Osteoblast (primary cell): ENCODE measurements at regions not wholly inside any gene's neighbourhood (a gene's known extent, or its start where the extent isn't known, plus 50 kb on each side); places are given as distances from the start of the nearest gene placed in this dataset.

ENCODE experiments used
- DNase-seq: peaks from one replicate; pipeline ENCODE4 v3.0.0; 2011; ENCODE audit warnings: low spot score, mixed read lengths; ENCODE audit not compliant: insufficient read length; ENCODE audit errors: missing footprints
- H2AFZ ChIP-seq: 2 replicates; pipeline ENCODE4 v1.6.0; 2011; ENCODE audit warnings: mild to moderate bottlenecking, low read length
- H3K27ac ChIP-seq: 2 replicates; pipeline ENCODE4 v1.5.1; 2011; ENCODE audit warnings: mild to moderate bottlenecking, low read depth, low read length, moderate library complexity
- H3K27me3 ChIP-seq: 2 replicates; pipeline ENCODE4 v1.6.0; 2012; ENCODE audit warnings: mild to moderate bottlenecking, control low read depth, inconsistent platforms, low read length, moderate library complexity; ENCODE audit not compliant: insufficient read depth
- H3K36me3 ChIP-seq: 2 replicates; pipeline ENCODE4 v1.5.1; 2011; ENCODE audit warnings: mild to moderate bottlenecking, low read length, control low read depth, moderate library complexity; ENCODE audit not compliant: insufficient read depth
- H3K4me1 ChIP-seq: 2 replicates; pipeline ENCODE4 v1.5.1; 2011; ENCODE audit warnings: mild to moderate bottlenecking, low read length, control low read depth, moderate library complexity; ENCODE audit not compliant: insufficient read depth
- H3K4me2 ChIP-seq: 2 replicates; pipeline ENCODE4 v1.6.0; 2011; ENCODE audit warnings: mild to moderate bottlenecking, low read length; ENCODE audit not compliant: insufficient read depth
- H3K4me3 ChIP-seq: fragments of 200-600 bp; sonication (generic); 3 replicates; pipeline ENCODE4 v1.5.1; 2012; ENCODE audit warnings: mild to moderate bottlenecking, low read length, inconsistent platforms; ENCODE audit not compliant: insufficient read depth
- H3K79me2 ChIP-seq: 2 replicates; pipeline ENCODE4 v1.6.0; 2012; ENCODE audit warnings: mild to moderate bottlenecking, low read length, control low read depth, inconsistent platforms; ENCODE audit not compliant: insufficient read depth
- H3K9me3 ChIP-seq: 2 replicates; pipeline ENCODE4 v1.5.1; 2011; ENCODE audit warnings: low read depth, low read length, control low read depth
- H4K20me1 ChIP-seq: 2 replicates; pipeline ENCODE4 v1.6.0; 2012; ENCODE audit warnings: mild to moderate bottlenecking, low read length, control low read depth; ENCODE audit not compliant: insufficient read depth
- TF ChIP-seq, protein P1 (sequence below): IDR thresholded peaks from 2 replicates; pipeline ENCODE4 v1.5.1; 2011; ENCODE audit warnings: mild to moderate bottlenecking, low read depth, low read length, moderate library complexity; ENCODE audit errors: extremely low read depth

GRCh38 chr3:10680796-10681195 is 135.2 kb upstream of the SLC6A11 start:
- Histone ChIP-seq H3K4me3 (no peak overlapping the region), H3K4me2 (no peak overlapping the region), H2AFZ (no peak overlapping the region), H4K20me1 (no peaks in the 10 kb centered on the region), H3K27ac (no peak overlapping the region), H3K36me3 (no peaks in the 10 kb centered on the region), H3K79me2 (no peaks in the 10 kb centered on the region), H3K27me3 (peaks cover 19% of the 10 kb centered on the region), H3K9me3 (no peaks in the 10 kb centered on the region), H3K4me1 (no peaks in the 10 kb centered on the region)
- no peak for DNase-seq
- TF ChIP-seq, protein P1, sequence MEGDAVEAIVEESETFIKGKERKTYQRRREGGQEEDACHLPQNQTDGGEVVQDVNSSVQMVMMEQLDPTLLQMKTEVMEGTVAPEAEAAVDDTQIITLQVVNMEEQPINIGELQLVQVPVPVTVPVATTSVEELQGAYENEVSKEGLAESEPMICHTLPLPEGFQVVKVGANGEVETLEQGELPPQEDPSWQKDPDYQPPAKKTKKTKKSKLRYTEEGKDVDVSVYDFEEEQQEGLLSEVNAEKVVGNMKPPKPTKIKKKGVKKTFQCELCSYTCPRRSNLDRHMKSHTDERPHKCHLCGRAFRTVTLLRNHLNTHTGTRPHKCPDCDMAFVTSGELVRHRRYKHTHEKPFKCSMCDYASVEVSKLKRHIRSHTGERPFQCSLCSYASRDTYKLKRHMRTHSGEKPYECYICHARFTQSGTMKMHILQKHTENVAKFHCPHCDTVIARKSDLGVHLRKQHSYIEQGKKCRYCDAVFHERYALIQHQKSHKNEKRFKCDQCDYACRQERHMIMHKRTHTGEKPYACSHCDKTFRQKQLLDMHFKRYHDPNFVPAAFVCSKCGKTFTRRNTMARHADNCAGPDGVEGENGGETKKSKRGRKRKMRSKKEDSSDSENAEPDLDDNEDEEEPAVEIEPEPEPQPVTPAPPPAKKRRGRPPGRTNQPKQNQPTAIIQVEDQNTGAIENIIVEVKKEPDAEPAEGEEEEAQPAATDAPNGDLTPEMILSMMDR = no peak

- Histone ChIP-seq H3K4me2 (no peak overlapping the region), H3K36me3 (no peaks in the 10 kb centered on the region), H3K4me1 (no peaks in the 10 kb centered on the region), H3K27me3 (peaks cover 18% of the 10 kb centered on the region), H3K27ac (no peak overlapping the region), H2AFZ (no peak overlapping the region), H3K4me3 (no peak overlapping the region), H3K79me2 (no peaks in the 10 kb centered on the region), H4K20me1 (no peaks in the 10 kb centered on the region), H3K9me3 (no peaks in the 10 kb centered on the region)
- TF ChIP-seq, protein P1 = no peak
- DNase-seq = no peak
These were observed 133.3 kb upstream of the SLC6A11 start for GRCh38 chr3:10682692-10683091.

DNA sequence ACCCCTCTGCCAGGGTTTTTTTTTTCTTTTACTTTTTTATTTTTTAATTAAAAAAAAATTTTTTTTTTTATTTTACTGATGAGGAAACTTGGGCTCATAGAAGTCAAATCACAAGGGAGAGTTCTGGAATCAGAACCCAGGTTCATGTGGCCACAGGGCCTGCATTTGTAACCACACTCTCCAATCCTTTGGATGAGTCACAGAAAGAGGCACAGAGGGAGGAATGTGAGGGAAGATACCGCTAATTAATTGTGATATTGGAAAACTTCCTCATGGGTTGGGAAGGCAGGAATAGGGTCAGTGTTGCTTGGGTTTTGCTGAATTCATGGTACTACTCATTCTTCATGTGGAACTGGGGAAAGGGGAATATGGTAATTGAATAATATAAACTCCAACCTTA is 132.9 kb upstream of the SLC6A11 start:
- H3K9me3 ChIP-seq = no peaks in the 10 kb centered on the region
- no peak overlapping the region for H2AFZ ChIP-seq
- H3K79me2 ChIP-seq = no peaks in the 10 kb centered on the region
- no peaks in the 10 kb centered on the region for H3K4me1 ChIP-seq
- no peak overlapping the region for H3K4me3 ChIP-seq
- DNase-seq = no peak
- TF ChIP-seq, protein P1 = no peak
- H4K20me1 ChIP-seq = no peaks in the 10 kb centered on the region
- no peak overlapping the region for H3K4me2 ChIP-seq
- H3K36me3 ChIP-seq = no peaks in the 10 kb centered on the region
- H3K27ac ChIP-seq = no peak overlapping the region
- peaks cover 18% of the 10 kb centered on the region for H3K27me3 ChIP-seq

GRCh38 chr3:10688126-10688525 is 127.9 kb upstream of the SLC6A11 start:
- no peak overlapping the region for H2AFZ ChIP-seq
- H3K4me2 ChIP-seq = no peak overlapping the region
- H3K9me3 ChIP-seq = no peaks in the 10 kb centered on the region
- TF ChIP-seq, protein P1 = no peak
- peaks cover 28% of the 10 kb centered on the region for H3K27me3 ChIP-seq
- H3K27ac ChIP-seq = no peak overlapping the region
- H3K4me3 ChIP-seq = no peak overlapping the region
- H4K20me1 ChIP-seq = no peaks in the 10 kb centered on the region
- H3K79me2 ChIP-seq = no peaks in the 10 kb centered on the region
- H3K4me1 ChIP-seq = no peaks in the 10 kb centered on the region
- no peaks in the 10 kb centered on the region for H3K36me3 ChIP-seq
- DNase-seq = no peak
